ENCODE measurements at regions not wholly inside any gene's neighbourhood (a gene's known extent, or its start where the extent isn't known, plus 50 kb on each side); places are given as distances from the start of the nearest gene placed in this dataset.

DNA sequence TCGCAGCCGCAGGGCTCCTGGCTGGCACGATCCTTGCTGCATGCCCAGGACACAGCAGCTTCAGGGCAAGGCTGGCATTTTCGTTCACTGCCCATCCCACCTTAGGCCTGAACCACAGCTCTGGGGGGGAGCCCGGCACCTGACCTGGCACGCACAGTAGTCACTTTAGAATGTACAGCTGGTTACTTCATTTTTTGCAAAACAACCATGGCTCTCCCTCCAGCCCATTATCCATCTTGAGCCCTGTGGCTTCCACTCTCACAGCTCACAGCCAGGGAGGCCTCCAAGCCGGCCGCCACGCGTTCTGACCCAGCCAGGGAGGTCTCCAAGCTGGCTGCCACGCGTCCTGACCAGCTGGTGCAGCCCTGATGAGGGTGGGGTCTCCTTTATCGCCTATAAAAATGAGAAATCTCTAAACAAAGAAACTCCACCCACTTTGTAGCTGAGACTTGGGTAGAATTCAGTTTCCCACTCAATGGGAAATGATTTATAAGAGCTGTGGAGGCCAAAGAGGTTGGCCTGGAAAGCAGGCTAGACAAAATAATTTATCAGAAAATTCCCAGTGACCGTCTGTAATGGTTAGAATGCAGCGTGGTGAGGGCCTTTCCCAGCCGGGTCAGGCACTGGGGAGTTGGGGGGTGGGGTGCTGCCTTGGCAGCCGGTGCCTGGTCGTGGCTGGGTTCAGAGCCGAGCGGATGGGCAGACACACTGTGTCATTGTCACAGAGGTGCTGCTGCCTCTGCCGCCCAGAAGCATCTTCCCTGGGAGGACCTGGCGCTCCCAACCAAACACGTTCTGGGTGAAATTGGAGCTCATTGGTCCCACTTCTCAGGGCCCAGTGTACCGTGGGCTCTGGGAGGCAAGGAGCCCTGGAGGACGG lies 54.6 kb upstream of the ACTRT2 start:
- Histone ChIP-seq H3K27me3 (peaks cover 0 to 11% of the 10 kb centered on the region in 2 donors), H3K4me3 (no peak overlapping the region), H3K9me3 (no peaks in the 10 kb centered on the region), H3K27ac (no peak overlapping the region), H3K4me1 (peaks cover 0 to 24% (median 2%) of the 10 kb centered on the region in 4 donors), H3K36me3 (no peaks in the 10 kb centered on the region)
- DNase-seq = peak in 1 of 2 donors; percentile 48
- intact Hi-C loops (cut with DNase I; ENCODE audit: low total_unique reads) = no loop called here
- TF ChIP-seq, protein P1, sequence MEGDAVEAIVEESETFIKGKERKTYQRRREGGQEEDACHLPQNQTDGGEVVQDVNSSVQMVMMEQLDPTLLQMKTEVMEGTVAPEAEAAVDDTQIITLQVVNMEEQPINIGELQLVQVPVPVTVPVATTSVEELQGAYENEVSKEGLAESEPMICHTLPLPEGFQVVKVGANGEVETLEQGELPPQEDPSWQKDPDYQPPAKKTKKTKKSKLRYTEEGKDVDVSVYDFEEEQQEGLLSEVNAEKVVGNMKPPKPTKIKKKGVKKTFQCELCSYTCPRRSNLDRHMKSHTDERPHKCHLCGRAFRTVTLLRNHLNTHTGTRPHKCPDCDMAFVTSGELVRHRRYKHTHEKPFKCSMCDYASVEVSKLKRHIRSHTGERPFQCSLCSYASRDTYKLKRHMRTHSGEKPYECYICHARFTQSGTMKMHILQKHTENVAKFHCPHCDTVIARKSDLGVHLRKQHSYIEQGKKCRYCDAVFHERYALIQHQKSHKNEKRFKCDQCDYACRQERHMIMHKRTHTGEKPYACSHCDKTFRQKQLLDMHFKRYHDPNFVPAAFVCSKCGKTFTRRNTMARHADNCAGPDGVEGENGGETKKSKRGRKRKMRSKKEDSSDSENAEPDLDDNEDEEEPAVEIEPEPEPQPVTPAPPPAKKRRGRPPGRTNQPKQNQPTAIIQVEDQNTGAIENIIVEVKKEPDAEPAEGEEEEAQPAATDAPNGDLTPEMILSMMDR (IDR thresholded peaks at IDR 0.05) = no peak

DNA sequence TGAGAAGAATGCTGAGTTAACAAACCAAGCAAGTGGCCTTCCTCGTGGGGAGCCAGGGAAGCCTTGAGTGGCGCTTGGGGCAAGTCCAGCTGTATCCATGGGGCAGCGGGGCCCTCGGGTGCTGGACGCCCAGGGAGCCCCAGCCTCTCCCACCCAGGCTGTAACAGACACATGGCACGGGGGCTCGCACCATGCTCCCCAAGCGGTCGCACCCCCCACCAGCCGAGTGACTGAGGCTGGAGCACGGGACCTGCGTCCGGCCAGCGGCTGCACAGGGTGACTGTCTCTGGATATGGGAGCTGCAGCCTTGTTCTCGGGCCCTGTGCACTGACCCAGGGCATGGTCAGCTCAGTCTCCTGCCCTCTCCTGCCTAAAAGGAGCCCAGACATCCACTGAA lies 53.9 kb upstream of the ACTRT2 start:
- H3K4me1 ChIP-seq = peaks cover 0 to 24% (median 2%) of the 10 kb centered on the region in 4 donors
- intact Hi-C loops (cut with DNase I; ENCODE audit: low total_unique reads) = no loop called here
- no peaks in the 10 kb centered on the region for H3K9me3 ChIP-seq
- TF ChIP-seq, protein P1 (IDR thresholded peaks at IDR 0.05) = no peak
- DNase-seq = peak in 1 of 2 donors; percentile 58
- no peaks in the 10 kb centered on the region for H3K36me3 ChIP-seq
- no peak overlapping the region for H3K27ac ChIP-seq
- H3K4me3 ChIP-seq = no peak overlapping the region
- H3K27me3 ChIP-seq = peaks cover 0 to 7% of the 10 kb centered on the region in 2 donors

DNA sequence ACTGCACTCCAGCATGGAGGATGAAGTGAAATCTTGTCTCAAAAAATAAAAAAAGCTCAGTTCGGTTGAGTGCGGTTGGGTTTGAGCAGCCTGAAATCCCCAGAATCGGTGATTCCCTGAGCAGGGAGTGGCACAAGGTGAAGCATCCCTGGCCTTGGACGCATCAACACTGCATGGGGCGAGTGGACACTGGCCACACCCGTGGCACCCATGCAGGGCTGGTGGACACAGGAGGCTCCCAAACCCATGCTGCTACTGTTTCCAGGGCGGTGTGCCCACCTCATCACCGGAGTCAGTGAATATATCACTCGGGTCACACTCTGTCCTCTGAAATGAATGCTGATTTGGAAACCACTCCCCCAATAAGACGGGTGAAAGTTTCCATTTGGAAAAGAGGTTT lies 53.4 kb upstream of the ACTRT2 start:
- Histone ChIP-seq H3K9me3 (no peaks in the 10 kb centered on the region), H3K36me3 (no peaks in the 10 kb centered on the region), H3K4me3 (no peak overlapping the region), H3K27me3 (peaks cover 0 to 10% of the 10 kb centered on the region in 2 donors), H3K4me1 (peaks cover 0 to 18% (median 2%) of the 10 kb centered on the region in 4 donors), H3K27ac (no peak overlapping the region)
- intact Hi-C loops (cut with DNase I; ENCODE audit: low total_unique reads) = no loop called here
- peak in 1 of 2 donors; percentile 34 for DNase-seq
- TF ChIP-seq, protein P1 (IDR thresholded peaks at IDR 0.05) = no peak

DNA sequence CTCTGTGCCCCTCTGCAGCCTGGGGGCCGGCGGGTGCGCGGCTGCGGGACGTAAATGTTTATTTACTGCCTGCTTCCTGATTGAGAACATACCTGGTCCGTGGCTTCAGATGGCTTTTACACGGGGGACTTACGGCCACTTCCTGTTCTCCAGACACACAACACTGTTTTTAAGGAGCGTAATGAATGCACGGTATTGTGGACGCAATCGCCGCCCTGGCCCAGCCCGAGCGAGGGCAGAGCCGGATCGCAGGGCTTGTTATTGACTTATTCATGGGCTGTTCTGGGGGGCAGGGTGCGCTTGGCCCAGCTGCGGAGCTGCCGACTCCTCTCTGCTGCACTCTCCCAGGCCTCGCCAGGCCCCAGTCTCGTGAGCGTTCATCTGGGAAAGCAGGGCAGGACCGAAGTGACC lies 52.8 kb upstream of the ACTRT2 start:
- TF ChIP-seq, protein P1 (IDR thresholded peaks at IDR 0.05) = no peak
- H3K27me3 ChIP-seq = peaks cover 0 to 10% of the 10 kb centered on the region in 2 donors
- H3K4me3 ChIP-seq = no peak overlapping the region
- H3K4me1 ChIP-seq = peaks cover 0 to 13% (median 2%) of the 10 kb centered on the region in 4 donors
- H3K9me3 ChIP-seq = no peaks in the 10 kb centered on the region
- no peak overlapping the region for H3K27ac ChIP-seq
- no peaks in the 10 kb centered on the region for H3K36me3 ChIP-seq
- peak in 1 of 2 donors; percentile 54 for DNase-seq
- intact Hi-C loops (cut with DNase I; ENCODE audit: low total_unique reads) = no loop called here

DNA sequence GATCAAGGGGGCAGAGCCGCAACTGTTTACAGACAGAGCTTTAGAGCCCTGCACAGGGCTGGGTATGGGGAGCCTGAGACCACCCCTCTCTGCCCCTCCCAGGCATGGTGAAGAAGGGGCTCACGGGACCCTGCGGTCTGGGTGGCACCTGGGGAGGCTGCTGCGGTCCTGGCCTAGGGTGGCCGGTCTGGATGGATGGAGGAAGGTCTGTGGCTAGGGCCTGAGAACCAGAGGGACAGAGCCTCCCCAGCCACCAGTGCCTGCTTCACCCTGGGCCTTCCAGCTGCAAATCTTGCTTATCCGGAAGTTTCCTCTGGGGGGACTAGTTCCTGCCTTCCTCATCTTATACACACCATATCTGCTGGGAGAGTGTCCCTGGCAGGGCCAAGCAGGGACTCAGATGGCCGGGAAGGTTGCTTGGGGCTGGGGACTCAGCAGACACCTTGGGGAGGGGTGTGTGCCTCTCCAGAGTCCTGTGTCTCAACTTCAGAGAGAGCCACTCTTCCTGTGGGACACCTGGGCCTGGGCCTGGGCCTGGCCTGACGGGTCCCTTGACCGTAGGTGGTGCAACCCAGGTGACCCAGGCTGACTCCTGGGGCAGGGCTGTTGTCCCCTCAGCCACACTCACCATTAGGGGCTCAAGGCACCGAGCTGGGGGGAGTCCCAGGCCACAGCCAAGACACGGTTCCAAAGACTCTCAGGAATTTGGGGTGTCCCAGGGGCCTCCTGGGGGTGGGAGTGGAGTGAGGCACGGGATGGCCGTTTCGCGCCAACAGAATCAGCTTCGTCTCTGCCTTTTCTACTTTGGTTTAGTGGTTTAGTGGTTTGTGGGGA lies 52.0 kb upstream of the ACTRT2 start:
- intact Hi-C loops (cut with DNase I; ENCODE audit: low total_unique reads) = no loop called here
- TF ChIP-seq, protein P1 (IDR thresholded peaks at IDR 0.05) = no peak
- H3K9me3 ChIP-seq = no peaks in the 10 kb centered on the region
- peaks cover 0 to 15% of the 10 kb centered on the region in 2 donors for H3K27me3 ChIP-seq
- peak in 1 of 2 donors; percentile 53 for DNase-seq
- peaks cover 0 to 15% (median 2%) of the 10 kb centered on the region in 4 donors for H3K4me1 ChIP-seq
- no peak overlapping the region for H3K4me3 ChIP-seq
- H3K36me3 ChIP-seq = no peaks in the 10 kb centered on the region
- H3K27ac ChIP-seq = no peak overlapping the region
